Mucosa of gallbladder (tissue), 1 donor: ENCODE measurements at regions not wholly inside any gene's neighbourhood (a gene's known extent, or its start where the extent isn't known, plus 50 kb on each side); places are given as distances from the start of the nearest gene placed in this dataset.

ENCODE experiments used
- DNase-seq: peaks from one replicate; pipeline ENCODE4 v3.0.0-alpha.2; 2020; ENCODE audit warnings: low spot score
- donor health status: DM: no; HTN: no; CAD: no.

- no peak for DNase-seq
Observed at GRCh38 chr2:104318001-104318665, 535.8 kb upstream of the POU3F3 start.

DNA sequence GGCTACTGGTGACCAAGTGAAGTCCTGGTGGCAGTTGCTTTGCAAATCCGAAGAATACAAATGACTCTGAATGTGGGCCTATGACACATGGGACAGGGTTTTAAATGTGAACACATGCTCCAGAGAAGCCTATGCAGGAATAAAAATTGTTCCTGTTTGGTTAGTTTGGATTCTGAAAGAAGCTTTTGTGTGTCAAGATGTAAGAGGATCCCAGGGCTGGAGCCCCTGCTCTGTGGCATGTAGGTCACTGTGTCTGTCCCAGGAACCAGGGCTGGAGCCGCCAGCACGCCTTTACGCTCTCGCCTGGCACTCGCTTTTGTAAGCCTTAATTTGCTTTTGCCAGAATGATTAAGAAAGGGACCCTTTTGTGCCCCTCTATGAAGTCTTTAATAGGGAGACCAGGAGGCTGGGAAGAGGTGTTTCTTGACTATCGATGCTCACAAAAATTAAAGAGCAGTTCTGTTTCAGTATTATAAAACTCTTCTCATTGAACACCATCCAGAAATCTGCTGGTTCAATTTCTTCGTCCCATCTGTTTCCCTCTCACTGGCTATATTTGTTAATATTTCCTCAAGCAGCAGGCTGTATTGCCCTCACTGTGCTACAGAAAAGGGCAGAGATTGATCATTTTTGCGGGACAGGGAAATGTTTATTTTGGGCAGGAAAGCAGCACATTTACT lies 532.7 kb upstream of the POU3F3 start:
- no peak for DNase-seq

DNA sequence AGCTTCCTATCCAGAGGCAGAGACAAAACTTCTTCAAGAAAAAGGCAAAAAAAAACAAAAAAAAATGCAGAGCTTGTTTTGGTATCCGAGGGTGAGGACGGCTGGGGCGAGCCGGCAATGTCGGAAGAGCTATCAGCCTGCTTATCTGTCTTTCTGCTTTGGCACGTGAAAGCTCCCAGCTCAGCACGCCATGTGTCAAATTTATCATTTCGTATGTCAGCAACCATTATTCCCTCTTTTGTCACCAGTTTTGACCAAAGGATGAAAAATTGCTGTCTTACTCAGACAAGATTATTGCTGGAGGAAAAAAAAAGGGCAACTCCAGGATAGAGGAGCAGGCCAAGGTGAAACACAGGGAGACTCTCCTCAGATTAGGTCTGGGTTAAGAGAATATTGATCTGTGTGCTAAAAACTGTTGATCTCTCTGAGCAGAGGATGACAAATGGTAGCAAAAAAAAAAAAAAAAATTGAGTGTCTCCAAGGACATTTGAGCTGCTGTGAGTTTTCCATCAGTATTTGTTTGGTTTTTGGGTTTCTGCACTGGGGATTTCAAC lies 532.0 kb upstream of the POU3F3 start:
- no peak for DNase-seq

DNA sequence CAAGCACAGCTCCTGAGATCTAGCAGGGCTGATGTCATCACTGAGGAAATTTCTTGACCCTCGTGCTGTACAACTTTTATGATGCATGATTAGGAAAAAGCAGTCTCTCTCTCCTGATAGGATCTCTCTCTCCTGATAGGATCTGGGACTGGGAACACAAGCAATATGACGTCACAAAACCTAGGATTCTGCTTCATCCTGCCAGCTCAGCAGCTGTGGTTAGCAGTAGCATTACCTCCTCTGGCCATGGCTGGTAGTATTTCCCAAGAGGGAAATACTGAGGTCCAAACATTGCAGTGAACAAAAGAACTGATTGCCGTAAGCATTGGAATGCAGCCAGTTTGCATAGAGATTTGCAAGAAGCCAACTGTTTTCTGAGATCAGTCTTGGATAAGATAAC lies 521.2 kb upstream of the POU3F3 start:
- DNase-seq = no peak

GRCh38 chr2:104337869-104338268 lies 516.0 kb upstream of the POU3F3 start:
- peak; percentile 16 for DNase-seq

GRCh38 chr2:104340162-104340561 lies 513.8 kb upstream of the POU3F3 start:
- peak; percentile 41 for DNase-seq

DNA sequence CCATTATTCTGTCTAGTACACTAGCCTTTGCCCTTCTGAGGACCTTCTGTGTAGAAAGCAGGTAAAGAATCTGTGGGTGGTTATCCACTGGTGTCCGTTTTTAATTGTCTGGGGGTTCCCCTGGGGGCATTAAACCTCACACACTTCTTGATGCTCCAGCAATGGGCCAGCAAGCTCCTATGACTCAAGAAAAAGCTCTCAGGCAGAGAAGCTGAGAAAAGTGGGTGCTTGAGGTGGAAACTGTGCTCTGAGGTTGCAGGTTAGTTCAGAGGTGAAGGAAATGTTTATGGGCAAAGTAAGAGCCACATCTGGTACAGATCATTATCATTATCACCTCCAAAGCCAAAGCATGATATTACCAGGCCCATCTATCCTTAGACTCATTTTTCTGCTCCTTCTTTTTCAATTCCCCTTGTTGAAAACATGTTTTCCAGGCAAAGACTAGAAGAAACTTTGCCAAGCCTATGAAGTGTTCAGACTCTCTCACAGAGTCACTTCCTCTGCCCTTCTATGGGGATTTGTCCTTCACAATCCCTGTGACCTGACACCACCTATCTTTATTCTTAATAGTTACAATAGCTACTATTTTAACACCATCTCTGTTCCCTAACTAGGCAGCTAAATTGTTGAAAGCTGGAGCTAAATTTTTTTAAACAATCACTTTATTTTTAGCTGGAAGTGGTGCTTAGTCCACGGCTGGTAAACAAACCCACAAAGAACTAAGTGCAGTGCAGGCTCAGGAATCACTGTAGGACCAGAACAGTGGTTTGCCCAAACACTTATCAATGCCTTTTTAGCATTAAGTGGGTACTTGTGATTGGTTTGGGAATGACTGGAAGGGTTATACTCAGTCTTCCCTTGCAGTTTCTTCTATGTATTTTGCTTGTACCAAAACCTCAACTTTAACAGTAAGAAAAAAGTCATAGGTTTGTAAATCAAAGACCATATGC lies 512.8 kb upstream of the POU3F3 start:
- no peak for DNase-seq

DNA sequence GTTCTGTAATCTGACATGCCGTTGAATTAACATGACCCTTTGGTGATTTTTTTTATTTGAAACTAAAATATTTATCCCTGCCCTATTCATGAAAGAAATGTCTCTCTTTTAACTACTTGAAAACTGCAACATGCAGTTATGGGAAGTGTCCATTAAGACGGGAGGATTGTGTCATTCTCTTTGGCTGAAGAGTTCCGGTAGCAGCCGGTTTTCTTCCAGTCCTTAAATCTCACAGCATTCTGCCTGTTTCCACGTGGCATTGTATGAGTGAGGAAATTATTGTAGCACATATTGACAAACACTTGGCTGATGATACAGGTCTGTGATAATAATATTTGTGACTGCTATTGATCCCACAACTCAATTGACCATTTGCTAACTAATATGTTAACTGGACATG lies 509.6 kb upstream of the POU3F3 start:
- no peak for DNase-seq

- DNase-seq = no peak
Observed at GRCh38 chr2:104344985-104345384, 508.9 kb upstream of the POU3F3 start.

- no peak for DNase-seq
Observed at GRCh38 chr2:104358122-104358521, 495.8 kb upstream of the POU3F3 start.

GRCh38 chr2:104361414-104361813 lies 492.5 kb upstream of the POU3F3 start:
- no peak for DNase-seq

DNA sequence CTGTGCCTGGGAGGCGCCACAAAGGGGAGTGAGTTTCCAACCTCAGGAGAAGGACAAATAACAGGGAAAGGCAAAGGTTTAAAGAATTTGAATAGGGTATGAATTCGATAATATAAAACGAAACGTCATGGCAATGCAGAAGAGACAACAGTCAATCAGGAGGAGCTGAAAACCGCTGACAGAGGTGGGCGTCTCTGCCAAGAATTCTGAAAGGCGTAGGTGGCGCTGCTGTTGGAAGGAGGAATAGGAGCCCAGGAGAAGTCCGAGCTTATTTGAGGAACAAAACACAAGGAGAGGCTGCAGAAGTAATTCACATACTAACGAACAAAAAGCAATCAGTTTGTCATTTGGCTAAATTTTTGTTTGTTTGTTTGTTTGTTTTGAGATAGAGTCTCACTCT lies 485.8 kb upstream of the POU3F3 start:
- DNase-seq = no peak

DNA sequence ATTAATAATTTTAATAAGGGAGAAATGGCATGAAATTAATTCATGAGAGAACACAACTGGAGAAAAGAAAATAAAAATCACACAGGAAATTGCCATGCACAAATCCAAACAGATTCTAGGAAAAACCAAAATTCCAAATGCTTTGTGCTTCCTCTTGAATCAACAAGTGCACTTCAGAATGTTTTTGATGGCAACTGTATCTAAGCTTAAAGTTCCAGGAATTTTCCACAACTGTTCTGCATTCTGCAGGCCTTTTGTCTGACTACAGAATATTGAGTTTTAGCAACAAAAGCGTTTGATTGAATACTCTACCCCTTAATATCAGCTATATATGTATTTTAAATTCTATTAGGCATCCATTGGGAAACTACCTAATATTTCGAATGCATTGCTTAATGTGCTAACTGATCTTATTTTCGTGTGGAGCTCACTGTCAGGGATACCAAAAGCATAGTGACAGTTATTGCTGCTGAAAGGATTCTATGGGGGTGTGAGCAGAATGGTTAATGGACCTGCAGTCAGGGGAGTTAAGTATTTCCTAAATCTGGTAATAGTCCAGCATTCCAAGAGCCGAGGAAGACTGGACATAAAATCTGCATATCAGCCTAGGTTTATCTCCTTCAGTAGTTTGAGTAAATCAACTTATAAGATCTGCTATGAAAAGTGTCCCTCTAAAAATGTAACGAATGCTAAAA lies 482.7 kb upstream of the POU3F3 start:
- no peak for DNase-seq

DNA sequence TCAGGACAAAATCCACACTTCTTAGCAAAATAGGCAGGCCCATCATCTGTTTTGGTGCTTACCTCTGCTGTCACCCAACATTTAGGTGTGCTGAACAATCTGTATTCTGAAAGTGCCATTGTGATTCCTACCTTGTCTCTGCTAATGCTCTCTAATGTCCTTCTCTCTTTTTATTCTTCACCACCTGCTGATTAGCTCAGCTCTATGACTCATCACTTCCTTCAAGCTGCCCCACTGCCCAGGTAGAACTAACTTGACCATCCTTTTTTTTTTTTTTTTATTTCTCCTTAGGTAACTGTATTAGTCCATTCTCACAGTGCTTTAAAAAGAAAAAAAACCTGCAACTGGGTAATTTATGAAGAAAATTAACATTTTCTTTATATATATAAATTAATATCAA lies 478.7 kb upstream of the POU3F3 start:
- DNase-seq = no peak

DNA sequence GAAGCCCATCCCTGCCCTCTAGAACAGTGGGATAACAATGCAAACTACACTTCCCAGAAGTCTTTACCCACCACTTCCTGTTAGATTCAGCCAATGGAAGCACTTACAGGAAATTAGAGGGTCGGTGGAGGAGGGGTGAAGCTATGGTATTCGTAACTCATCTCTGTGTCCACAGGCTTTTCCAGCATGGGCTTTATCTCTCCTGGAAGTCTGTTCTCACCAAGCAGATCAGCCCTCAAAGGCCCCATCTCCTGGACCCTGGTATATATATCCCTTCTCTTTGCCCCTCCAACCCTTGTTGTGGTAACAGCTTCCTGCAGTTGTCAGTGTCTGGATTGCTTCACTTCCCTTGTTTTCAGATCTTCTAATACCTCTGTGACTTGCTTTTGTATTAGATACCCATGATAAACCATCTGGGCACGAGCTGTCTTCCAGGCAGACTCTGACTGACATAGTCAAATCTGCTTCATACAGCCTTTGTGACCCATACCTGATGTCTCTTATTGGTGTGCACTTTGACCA lies 475.0 kb upstream of the POU3F3 start:
- DNase-seq = peak; percentile 27

DNA sequence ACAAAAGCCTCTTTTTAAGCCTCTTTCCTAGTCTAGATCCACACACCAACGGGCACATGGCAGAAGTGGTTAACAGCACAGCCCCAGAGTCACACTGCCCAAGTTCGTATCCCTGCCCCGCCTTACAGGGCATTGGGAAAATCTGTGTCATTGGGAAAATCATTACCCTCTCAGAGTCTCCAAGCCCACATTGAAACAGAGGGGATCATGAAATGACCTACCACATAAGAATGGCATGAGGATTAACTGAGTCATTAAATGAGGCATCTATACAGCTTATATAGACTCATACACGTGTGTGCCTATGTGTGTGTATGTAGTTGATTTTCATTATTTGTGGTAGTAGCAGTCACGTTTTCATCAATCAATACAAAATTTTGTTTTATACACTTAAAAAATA lies 469.0 kb upstream of the POU3F3 start:
- DNase-seq = no peak

- no peak for DNase-seq
Observed at GRCh38 chr2:104385743-104386142, 468.2 kb upstream of the POU3F3 start.

DNA sequence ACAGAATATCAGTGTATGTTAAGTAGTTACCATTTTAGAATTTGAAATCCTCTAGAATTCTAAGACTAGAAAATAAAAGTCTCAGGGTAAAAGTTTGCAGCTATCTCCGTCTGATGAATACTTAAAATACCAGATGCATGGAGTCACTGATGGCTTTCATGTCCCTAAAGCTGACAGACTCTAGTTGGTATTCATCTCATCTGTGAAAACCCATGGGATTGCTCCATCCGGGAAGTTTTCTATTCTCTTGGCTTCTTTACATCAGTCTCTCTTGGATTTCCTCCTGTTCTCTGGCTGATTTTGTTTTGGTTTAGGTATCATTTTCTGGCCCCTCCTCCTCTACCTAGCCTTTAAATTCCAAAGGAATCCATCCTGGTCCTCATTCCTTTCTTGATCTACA lies 465.6 kb upstream of the POU3F3 start:
- no peak for DNase-seq

- DNase-seq = no peak
Observed at GRCh38 chr2:104402825-104403224, 451.1 kb upstream of the POU3F3 start.

- no peak for DNase-seq
Observed at GRCh38 chr2:104404526-104404925, 449.4 kb upstream of the POU3F3 start.

DNA sequence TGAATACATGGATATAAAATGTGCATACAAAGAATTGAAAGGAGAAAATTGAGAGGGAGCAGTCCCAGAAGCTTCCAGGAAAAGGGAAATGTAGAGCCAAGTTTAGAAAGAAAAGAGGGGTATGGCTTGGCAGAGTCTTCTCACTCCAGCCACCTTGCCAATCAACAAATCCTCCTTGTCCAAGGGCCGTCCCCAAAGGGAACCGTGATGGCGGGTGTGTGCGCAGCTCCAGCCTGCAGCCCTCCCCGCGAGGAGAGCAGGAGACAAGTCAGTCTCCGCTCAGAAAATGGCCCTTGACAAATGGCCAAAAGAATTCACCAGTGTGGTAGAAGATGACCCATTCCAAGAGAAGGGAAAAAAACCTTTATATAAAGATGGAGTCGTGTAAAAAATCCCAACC lies 448.3 kb upstream of the POU3F3 start:
- no peak for DNase-seq
